ENCODE measurements at regions not wholly inside any gene's neighbourhood (a gene's known extent, or its start where the extent isn't known, plus 50 kb on each side); places are given as distances from the start of the nearest gene placed in this dataset.

GRCh38 chr1:24996456-24996855 is 66.4 kb upstream of the RUNX3 start:
- no peak for TF ChIP-seq POLR2A (IDR thresholded peaks at IDR 0.05; ENCODE audit: low read depth, low read length)
- no peak for TF ChIP-seq POLR2AphosphoS5 (IDR thresholded peaks at IDR 0.05; ENCODE audit: low read depth, low read length)
- TF ChIP-seq TAF1 (IDR thresholded peaks at IDR 0.05; ENCODE audit: borderline replicate concordance, low read depth, low read length): no peak

All from GM12892 (cell line).